Fibroblast of skin of back (primary cell): ENCODE measurements at regions not wholly inside any gene's neighbourhood (a gene's known extent, or its start where the extent isn't known, plus 50 kb on each side); places are given as distances from the start of the nearest gene placed in this dataset.

Source experiments
- DNase-seq: peaks from one replicate; pipeline ENCODE4 v3.0.0-alpha.2; 2013

DNA sequence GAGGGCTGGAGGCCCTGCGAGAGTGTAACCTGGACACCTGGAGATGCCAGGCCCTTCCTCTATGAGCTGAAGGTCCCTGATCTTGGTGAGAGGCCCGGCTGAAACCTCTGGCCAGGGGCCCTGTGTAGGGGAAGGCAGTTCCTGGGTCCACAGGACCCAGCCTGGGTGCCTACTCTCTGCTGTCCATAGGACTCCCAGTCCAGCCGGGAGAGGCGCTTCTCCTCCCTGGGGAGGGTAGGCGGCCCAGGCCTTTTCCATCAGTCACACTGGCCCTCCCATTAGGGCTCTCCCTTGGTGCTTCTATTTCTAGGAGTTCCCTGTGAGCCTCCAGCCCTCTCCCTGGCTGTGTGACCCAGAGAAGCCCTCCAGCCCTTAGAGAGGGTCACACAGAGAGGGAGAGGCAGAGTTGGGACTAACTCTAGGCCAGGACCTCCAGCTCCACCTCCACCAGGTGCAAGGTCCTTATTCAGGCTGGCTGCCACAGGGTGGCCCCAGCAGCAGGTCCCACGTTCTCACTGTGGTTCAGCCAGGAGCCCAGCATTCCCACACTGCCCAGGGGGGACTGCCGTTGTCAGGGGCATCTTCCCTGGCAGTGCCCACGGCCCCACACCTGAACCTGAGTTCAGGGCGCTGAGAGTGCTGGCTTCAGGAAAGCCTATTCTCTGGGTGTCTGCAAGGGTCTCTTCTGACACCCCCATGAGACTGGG is 146.8 kb downstream of the SMAD6 start:
- no peak for DNase-seq

DNA sequence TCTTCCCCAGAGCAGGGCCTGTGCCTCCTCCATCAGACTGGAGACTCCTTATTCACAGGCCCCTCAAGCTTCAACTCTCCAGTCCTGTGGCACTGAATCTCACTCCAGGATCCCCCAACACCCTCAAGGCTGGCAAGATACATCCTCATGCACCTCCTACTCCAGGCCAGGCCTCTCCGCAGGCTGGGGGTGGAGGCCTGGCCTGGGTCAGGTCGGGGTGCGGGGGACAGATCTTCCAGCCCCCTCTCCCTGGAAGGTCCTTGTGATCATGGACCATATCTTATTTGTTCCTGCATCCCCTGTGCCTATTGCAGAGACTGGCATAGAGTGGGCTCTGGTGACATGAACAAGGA is 147.3 kb downstream of the SMAD6 start:
- DNase-seq = no peak

DNA sequence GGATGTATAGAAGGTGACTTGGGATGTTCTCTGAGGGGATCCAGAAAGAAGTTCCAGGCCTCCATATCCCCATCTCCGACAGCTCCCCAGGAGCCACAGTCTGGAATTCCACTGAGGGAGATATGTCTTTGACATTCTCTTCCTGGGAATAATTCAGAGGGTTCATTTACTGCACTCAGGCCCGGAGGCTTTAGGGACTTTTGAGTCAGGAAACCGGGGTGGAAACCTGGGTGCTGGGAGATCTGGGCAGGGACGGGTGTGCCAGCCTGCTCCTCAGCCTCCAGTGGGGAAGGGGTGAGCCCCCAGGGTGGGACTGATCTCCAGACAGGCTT is 147.7 kb downstream of the SMAD6 start:
- no peak for DNase-seq

- DNase-seq = no peak
Observed at GRCh38 chr15:66850078-66850991, 148.3 kb downstream of the SMAD6 start.

- DNase-seq = no peak
Observed at GRCh38 chr15:66850996-66851310, 148.9 kb downstream of the SMAD6 start.

GRCh38 chr15:66851311-66852063 is 149.5 kb downstream of the SMAD6 start:
- DNase-seq = peak; percentile 78

DNA sequence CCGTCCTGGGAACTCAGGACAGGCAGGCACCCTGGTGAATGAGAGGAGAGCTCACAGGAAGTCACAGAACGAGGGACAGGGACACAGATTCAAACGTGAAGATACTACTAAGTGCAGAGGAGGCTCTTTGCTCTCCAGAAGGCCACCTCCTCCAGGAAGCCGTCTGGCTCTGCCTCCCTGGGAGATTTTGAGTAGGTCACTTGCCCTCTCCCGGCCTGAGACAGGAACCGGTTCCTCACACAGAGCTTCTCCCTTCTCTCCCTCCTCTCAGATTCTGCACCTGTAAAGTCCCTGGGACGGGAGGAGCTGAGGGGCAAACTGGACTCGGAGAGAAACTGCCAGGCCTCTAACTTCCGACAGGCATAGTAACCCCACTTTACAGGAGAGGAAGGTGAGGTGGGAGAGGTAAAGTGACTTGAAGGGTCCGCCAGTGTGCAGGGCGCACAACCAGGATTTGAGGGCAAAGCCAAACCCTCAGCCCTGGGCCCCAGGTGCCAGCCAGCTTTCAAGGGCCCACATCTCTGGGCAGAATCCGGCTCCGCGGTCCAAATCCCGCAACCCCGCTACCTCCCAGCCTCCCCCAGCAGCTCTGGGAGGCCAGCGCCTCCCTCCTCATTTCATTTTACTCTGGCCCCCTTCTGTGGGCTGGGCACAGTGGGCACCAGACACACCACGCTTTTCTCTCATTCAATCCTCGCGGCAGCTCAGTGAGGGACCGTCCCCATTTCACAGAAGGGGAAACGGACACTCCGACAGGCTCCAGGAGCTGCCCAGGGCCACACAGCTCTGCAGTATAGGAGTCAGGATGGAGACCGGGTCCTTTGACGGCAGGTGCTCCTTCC is 150.2 kb downstream of the SMAD6 start:
- no peak for DNase-seq

DNA sequence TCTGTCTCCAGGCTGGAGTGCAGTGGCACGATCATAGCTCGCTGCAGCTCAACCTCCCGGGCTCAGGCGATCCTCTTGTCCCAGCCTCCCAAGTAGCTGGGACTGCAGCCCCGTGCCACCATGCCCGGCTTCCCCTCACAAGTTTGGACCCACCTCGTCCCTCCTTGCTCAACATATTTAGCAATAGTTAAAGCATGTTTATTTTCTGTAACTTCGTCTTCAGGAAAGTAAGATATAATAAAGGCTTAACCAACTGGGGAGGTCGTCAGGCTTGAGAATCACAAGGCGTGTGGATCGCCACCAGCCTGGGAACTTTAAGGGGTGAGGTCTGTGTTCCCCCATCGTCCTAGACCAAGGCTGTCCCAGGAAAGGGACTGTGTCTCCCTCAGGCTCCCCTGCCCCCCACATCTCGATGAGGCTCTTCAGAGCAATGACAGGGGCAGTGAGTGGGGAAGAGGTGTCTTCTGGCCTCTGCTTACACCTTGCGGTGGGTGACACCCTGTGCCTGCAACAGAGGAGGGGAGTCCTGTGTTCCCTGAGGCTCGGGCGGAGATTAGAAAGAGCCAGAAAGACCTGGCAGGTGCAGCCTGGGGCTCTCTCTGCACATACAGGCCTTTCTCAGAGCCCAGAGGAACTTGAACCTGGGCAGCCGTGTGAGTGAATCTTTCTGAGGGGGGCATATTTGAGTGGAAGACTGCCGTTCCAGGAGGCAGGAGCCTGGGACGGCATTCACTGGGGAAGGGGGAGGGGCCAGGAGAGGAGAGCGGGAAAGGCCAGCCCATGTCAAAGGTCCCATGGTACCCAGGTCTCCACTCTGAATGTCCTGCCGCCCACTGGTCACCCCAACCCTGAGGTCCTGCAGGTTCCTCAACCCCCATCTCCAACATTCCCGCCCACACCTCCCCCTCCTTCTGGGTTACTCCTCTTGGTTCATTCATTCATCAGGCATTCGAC is 152.3 kb downstream of the SMAD6 start:
- DNase-seq = no peak

GRCh38 chr15:66855041-66855440 is 153.0 kb downstream of the SMAD6 start:
- DNase-seq = peak; percentile 44

DNA sequence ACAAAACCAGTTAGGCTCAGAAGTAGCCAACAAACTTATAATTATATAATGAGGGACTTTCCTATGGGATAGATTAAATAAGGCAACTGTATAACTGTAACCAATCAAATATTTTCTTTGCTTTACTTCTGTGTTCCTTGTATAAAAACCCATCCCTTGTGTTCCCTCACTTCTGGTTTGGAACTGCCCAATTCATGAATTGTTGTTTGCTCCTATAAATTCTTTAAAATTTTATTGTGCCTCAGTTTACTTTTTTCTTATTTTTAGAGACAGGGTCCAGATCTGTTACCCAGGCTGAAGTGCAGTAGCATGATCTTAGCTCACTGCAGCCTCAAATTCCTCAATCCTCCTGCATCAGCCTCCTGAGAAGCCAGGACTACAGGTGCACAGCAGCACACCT is 155.7 kb downstream of the SMAD6 start:
- DNase-seq = no peak

DNA sequence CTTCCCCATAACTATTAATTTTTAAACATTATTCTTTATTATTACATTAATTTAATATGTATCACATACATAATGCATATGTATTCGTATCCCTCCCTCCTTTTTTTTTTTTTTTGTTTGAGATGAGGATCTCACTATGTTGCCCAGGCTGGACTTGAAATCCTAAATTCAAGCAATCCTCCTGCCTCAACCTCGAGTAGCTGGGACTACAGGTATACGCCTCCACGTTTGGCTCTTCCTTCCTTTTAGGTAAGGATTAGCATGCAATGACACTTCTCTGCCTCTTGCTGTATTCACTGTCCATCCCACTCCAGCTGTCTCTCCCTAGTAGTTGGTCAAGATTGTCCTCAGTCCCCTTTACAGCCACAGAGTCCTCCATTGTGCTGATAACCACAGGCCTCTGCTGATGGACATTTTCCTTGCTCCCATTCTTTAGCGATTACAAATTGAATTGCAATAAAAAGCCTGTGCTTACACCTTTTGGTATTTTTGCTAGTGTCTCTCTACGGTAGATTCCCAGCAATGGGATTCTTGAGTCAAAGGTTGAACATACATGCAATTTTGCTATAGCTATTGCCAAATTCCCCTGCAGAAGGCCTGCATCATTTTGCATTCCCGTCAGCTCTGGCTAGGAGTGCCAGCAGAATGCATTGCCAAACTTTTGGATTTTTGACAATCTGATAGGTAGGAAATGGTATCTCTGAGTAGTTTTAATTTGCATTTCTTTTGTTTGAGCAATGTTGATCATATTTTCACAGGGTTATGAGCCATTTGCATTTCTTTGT is 156.6 kb downstream of the SMAD6 start:
- DNase-seq = no peak

- DNase-seq = no peak
Observed at GRCh38 chr15:66859688-66860253, 157.7 kb downstream of the SMAD6 start.

DNA sequence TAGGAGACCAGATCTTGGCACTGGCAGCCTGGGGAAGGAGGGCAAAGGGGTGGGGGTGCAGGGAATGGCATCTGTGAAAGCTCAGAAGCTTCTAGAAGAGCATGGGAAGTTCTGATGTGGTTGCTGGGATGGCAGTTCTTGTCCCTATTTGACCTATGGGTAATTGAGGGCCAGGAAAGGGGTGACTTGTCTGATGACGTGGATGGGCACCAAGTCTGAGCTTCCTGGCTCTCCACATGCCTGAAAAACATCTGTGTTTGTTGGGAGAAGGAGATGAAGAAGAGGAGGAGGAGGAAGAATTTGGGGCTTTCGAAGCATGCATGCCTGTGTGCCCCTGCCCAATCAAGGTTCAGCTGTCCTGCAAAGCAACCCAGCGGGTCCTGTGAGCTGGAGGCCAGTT is 158.8 kb downstream of the SMAD6 start:
- no peak for DNase-seq

DNA sequence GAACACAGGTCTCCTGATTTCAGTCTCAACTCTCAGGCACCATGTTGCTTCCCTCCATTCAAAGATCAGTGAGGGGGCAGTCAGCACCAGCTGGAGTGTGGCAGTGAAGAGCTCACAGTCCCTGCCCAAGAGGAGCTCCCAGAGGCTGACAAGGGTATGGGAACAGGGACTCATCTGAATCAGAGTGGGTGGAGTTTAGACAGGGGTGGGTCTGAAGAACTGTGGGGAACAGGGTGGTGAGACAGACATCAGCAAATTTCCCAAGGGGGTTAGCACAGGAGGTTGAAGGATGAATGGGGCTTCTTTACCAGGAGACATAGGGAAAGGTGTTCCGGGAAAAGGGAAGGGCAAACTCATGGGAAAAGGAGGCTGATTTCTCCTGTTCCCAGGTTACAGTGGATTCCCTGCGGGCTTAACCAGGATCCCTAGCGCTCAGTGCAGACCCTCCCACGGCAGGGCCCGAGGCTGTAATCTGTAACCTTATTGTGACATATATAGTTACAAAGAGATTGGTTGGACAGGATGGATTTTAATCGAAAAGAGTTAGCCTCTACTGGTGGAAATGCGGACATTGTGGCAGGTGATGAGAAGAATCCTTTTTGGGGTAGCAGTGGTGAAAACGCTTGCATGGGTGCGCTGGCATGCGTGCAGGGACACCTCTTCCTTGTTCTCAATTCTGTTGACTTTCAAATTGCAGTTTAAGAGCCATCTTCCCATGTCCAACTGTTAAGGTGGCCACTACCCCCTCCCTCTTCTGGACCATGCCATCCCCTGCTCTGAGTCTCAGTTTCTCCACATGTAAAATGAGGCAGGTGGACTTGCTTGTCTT is 160.3 kb downstream of the SMAD6 start:
- DNase-seq = peak; percentile 76

GRCh38 chr15:66862940-66863335 is 160.9 kb downstream of the SMAD6 start:
- peak; percentile 90 for DNase-seq

GRCh38 chr15:66863390-66864085 is 161.5 kb downstream of the SMAD6 start:
- DNase-seq = no peak

- DNase-seq = no peak
Observed at GRCh38 chr15:66864086-66864830, 162.2 kb downstream of the SMAD6 start.

DNA sequence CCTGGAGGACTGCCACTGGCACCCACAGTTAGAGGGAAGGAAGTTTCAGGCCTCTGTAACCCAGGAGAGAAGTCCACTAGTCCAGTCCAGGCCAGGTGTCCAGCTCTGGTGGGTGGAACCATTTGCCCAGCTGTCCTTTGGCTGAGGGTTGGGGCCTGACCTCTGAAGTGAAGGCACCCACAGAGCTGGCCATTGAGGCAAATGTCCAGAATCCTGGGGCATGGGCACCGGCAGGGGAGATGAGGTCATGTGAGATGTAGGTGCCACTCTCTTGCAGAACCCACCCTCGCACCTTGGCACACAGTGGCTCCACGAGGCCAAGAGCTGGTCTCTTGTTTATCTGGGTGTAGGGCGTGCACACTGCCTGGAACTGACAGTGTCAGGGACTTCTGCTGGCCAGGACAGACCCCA is 162.8 kb downstream of the SMAD6 start:
- no peak for DNase-seq
